HG03060 (cell line): ENCODE measurements at regions not wholly inside any gene's neighbourhood (a gene's known extent, or its start where the extent isn't known, plus 50 kb on each side); places are given as distances from the start of the nearest gene placed in this dataset.

ENCODE experiments used
- ATAC-seq: cut with Tn5 transposase; IDR thresholded peaks from one replicate; pipeline ENCODE4 v1.9.1; 2021; ENCODE audit warnings: low read depth, moderate number of reproducible peaks; ENCODE audit not compliant: unreplicated experiment

GRCh38 chr11:28728666-28729065, 620.5 kb downstream of the METTL15 start:
- ATAC-seq, result no peak

DNA sequence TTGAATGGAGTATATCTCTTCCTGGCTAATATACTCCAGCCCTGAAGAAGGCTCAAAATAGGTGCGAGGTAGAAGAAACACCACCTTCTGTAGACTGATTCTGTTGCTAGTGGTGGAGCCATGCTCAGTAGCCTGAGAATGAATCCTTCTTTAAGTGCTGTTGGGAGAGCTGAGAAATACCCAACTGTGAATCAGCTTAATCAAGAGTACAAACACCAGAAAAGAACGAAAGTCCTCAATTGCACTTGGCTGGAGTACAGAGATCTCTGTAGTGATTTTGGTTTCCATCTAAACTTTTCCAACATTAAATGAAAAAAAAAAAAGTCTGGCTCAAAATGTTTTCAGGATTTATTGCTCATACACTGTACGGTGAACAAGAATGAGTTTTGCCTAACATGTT, 619.1 kb downstream of the METTL15 start:
- no peak for ATAC-seq

DNA sequence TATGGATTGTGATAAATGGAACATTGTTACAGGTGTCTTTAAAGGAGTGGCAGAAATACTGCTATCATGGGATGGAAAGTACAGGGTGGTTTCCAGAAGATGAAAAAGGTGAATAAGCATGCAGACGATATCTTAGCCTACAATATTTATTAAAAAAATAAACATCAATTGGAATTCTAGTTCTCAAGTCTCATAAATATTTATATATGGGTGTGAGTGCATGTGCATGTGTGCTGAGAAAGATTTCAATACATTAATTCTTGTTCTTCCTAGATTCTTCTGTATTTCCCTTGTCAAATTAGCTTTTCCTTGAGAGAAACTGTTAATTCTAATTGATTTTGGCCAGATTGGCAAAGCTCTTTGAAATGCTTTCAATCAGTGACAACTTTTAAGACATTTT, 618.2 kb downstream of the METTL15 start:
- no peak for ATAC-seq

DNA sequence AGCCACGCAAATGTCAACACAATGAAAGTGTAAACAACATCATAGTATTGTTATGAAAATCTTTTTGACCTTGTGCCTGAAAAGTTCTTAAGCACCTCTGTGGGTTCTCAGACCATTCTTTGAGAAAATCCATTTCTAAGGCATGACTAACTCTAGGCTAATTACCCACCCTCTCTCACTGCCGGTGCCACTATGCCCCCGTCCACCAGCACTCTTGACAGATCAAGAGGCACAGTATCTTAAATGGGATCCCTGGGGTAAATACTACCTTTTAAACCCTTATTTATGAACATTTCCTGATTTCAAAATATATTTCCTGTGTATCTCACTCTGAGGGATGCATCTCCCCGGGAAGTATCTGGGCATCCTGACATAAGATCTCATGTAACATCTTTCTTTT, 607.5 kb downstream of the METTL15 start:
- no peak for ATAC-seq

DNA sequence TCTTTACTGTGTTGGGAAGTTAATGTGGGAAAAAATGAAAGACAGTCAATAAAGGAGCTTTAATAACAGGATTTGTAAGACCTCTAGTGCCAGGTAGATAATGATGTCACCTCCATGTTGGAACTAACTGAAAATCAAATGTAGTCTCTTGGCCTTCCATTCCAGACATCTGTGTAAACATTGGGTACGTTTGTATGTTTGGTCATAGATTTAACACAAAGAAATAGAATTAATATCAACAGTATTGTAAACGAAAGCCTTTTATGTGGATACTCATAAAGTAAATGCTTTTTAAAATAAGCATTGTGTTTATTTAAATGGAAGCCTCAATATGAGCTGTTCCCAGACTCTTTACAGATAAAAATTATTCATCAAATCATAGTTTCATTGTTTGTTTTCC, 605.7 kb downstream of the METTL15 start:
- ATAC-seq, result no peak

DNA sequence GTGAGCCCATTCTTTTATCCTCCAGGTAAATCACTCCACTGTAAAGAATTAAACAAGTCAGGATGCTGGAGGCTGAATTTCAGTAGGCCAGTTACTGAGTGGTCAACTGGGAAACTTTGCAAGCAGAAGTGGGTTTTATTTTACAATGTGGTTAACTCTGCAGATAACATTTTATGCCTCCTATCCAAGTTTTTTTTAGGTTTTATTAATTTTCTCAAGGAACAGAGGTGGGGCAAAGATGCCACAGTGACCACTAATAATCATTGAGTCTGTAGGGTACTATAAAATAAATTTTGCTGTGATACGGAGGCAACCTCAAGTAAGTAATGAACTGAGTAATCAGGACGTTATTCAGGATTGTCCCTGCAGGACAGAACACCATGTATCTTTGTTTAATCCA, 599.9 kb downstream of the METTL15 start:
- no peak for ATAC-seq

GRCh38 chr11:28704801-28705200, 596.6 kb downstream of the METTL15 start:
- ATAC-seq, result no peak

DNA sequence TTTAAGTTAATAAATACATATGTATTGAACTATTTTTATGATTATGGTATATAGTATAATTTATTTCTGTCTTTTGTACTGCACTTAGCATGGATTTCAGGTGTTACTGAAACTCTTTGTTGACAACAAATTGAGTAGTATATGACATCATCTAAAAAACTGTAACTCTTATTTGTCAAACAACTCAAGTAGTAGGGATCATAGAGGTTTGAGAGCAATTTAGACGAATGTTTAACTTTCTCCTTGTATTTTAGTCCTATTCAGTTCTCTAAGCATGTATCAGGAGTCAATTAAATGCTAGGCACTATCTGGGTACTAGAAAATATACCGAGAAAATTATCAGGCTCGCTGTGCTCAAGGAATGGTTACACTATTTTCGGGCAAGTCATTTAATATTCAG, 595.2 kb downstream of the METTL15 start:
- no peak for ATAC-seq

DNA sequence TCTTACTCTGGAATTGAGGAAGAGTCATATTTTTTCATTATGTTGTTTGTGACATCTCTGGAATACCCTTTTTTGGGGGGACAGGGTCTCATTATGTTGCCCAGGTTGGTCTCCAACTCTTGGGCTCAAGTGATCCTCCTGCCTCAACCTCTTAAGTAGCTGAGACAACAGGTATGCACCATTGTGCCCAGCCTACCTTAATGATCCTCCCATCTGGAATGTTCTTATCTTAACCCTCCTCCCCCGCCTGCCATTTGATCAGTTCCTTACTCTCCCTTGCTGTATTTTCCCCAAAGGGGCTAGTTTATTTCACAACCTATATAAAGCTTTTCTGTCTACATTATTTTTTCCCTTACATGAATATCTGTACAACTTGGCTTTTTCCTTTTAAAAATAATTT, 594.7 kb downstream of the METTL15 start:
- no peak for ATAC-seq

DNA sequence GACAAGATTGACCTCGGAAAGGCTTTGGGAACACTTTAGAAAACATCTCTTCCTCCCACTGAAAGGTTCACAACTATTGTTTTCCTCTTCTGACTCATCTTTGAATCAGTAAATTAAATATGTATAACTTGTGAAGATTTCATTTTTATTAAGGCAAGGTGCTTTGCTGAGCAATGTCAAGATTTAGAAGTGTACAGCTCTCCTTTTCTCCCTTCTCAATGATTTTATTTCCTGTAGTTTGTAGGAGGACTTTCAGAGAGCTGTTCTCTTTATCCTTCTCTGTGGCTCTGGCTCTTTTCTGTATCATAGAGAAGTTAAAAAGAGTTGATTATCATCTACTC, 594.2 kb downstream of the METTL15 start:
- ATAC-seq, result no peak

DNA sequence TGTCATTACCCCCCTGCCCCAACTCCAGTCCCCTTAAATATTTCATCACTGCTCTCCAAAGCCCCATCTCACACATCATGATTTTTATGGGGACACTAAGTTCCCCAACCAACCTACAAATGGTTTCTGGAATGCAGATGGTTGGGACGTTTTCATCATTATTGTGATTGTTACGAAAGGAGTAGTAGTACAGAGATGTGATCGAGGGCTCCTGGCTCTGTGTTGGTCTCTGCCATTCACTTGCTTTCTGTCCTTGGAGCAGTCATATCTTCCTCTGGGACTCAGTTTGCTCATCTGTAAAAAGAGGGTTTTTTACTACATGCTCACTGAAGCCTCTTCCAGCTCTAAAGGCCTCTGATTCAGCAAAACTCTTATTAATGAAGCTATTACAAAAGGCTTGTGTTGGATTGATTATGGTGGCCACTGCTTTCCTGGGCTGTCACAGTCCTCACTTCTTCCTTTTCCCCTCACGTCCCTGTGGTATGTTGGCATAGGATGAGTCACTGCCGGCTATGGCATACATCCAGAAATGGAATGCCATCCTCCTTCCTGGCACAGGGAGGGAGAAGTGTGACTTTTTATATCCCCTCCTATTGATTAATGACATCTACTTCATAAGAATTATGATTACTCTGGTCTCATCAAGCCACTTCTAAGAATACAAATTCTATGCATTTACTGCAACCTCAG, 593.7 kb downstream of the METTL15 start:
- ATAC-seq, result no peak

DNA sequence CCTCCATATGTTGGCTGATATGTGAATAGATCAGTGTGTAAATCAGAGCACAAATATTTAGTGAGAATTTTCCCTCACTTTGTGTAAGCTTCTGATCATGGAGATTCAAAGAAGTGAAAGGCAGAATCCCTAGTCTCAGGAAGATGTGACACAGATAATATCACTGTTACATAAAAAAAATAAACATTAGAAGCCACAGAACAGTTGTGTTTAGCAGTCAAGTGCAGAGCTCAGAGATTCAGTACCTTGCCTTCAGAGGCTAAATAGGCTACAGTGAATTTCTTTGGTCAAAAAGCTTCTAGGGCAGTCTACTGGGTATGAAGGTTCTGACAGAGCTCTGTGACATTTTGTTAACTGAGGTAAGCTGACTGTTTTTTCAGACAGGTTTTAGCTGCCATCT, 591.5 kb downstream of the METTL15 start:
- ATAC-seq, result no peak

GRCh38 chr11:28697920-28698827, 590.0 kb downstream of the METTL15 start:
- ATAC-seq, result no peak

- no peak for ATAC-seq
These were observed 588.4 kb downstream of the METTL15 start for GRCh38 chr11:28696591-28696990.

DNA sequence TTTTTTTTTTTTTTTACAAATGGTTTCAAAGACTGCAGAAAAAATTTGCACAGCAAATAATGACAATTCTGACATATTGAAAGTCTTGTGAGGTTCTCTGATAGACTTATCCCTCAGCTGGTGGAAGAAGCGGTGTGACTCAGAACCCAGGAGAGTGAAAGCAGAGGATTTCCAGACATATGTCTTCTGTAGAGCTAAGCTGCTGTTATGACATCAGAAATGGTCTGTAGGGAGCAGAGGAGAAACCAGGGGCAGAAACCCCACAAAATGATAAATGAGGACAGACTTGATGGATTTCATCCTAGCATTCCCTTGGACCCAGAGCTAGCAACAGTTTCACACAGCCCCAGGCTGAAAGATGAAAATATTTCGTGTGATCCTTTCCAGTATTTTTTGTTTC, 582.6 kb downstream of the METTL15 start:
- ATAC-seq, result no peak

DNA sequence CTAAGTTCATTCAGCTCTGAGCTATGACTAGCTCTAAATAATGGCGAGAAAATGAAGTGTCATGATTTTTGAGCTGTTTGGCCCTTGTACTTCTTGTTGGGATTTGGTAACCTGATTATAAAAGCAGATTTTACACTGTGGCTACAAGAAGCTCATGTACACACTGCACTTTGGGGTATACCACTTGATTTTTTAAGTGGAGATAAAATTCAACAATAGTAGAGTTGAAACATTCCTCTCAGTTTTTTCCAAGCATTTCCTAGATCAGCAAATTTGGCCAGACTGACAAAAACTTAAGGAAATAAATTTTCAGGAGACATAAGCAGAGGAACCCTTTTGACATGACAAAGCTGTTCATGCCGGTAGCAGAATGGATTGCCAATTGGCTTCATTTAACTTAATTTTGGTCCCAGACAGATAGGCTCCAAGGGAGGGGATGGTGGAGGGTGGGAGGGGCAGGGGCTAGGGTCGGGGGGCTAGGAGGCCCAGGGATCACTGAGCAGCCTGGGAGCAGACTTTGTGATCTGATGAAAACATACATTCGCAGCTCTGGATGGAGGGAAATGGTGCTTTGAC, 575.9 kb downstream of the METTL15 start:
- no peak for ATAC-seq

GRCh38 chr11:28679795-28680468, 571.7 kb downstream of the METTL15 start:
- ATAC-seq, result no peak

DNA sequence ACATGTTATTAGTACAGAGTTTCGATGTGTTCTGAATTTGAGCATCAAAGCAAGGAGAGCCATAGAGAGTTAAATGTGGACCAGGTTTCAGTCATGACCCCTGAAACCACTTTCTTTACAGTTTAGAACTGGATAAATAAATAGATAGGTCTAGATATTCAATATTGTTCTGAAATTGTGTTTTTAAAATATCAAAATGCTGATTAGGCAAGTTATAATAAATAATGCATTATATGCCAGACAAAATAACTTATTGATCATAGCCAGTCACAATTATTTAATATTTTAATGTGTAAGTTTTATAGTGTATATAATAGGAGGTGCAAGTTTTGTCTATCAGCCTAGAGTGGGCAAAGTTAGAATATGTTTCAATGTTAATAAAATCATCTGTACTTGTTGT, 569.5 kb downstream of the METTL15 start:
- no peak for ATAC-seq

GRCh38 chr11:28675183-28675582, 567.0 kb downstream of the METTL15 start:
- no peak for ATAC-seq

DNA sequence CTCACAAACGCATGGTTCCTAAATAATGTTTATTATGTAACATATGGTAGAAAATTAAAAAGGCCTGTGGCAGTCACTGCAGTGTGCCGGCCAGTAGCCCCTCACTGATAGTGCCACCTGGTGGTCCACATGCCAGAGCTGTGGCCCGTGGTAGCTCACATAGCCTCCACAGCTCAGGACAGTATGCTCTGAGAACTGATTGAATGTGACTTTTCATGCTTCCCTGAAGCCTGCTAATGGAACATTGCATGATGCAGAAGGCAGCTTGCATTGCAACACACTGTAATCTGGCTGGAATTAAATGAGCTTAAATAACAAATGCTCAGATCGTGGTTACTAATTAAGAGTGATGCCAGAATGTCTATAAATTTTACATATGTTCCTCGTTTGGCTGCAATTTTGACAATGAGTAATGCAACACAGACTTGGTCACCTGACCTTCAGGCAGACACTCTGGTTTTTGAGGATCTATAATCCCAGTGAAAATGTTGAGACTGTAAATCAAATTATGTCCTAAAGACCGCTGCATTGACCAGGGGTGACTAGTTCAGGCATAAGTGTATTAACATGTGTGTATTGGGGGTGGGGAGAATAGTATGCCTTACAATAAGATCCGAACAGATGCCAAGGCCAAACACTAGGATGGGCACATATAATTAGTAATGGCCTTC, 566.4 kb downstream of the METTL15 start:
- no peak for ATAC-seq
